ENCODE measurements at regions not wholly inside any gene's neighbourhood (a gene's known extent, or its start where the extent isn't known, plus 50 kb on each side); places are given as distances from the start of the nearest gene placed in this dataset.

GRCh38 chr22:48263791-48264351 lies 1501.4 kb downstream of the TBC1D22A start:
- intact Hi-C loops (cut with DNase I) = no loop called here
- no peak for DNase-seq
- ATAC-seq (ENCODE audit: poor library complexity) = no peak

DNA sequence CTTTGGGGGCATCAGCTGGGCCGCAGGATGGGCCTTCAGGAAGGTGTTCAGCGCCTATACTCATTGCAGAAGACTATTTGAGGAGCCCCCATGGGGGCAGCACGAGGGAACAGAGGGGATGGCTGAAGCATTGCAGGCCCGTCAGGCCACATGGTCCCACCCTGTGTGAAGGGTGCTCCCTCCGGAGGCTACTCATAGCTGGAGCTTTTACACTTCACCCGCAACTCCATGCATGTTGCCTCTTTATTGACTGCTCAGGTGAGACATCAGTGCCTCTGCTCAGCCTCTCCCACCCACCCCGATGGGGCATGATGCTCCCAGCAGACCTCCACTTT lies 1500.9 kb downstream of the TBC1D22A start:
- ATAC-seq (ENCODE audit: poor library complexity) (no peak), DNase-seq (no peak)
- intact Hi-C loops (cut with DNase I) = no loop called here

DNA sequence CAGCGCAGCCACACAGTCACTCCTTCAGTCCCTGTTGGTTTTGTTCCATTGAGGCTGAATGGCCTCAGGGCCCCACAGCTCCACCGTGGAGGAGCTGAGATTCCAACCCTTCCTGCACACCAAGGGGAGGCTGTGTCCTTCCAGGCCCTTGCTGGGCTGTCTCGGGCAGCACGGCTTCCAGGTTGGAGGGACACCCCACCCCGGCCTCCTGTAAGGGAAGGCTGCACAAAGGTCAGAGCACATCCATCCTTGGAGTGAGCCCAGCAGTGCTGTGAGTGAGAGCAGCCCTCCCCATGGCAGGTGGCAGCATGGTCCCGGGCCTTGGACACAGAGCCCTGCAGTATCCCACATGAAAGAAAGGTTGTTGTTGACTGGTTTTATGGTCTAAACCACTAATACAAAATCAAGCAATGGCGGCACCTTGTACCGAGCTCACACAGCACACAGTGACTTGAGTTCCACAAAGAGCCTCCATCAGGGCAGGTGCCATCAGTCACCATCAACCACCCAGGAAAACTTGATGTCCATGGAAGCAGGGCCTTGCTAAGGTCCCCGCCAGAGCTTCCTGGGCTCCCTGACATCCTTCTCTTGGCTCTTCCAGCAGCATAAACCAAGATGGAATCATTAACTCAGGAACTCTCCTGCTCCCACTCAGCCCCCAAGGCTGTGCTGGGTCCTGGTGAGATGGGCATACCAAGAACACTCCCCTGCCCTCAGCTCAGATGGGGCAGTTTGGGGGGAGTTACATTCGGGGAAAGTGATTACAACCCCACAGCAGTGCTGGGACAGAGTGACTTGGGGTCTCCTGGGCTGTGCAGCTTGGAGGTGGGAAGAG lies 1500.4 kb downstream of the TBC1D22A start:
- intact Hi-C loops (cut with DNase I) = no loop called here
- ATAC-seq (ENCODE audit: poor library complexity) (no peak), DNase-seq (no peak)

DNA sequence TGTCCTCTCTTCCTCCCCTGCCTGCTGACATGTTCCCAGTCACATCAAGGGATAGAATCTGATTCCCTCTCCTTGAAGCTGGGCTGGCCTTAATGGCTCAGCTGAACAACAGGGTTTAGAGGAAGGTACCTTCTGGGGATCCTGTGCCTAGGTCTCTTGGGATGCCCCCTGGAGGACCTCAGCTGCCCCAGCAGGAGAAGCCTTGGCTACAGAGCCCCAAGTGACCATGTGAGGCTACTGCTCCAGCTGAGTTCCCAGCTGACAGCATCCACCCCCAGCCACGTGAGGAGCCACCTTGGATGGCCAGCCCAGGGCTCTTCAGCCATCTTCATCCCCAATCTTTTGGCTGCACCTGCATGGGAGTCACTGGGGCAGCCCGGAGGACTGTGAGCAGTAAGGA lies 1499.3 kb downstream of the TBC1D22A start:
- DNase-seq (no peak), ATAC-seq (ENCODE audit: poor library complexity) (no peak)
- intact Hi-C loops (cut with DNase I) = no loop called here

GRCh38 chr22:48261048-48261621 lies 1498.7 kb downstream of the TBC1D22A start:
- intact Hi-C loops (cut with DNase I) = no loop called here
- DNase-seq = no peak
- ATAC-seq (ENCODE audit: poor library complexity) = no peak

DNA sequence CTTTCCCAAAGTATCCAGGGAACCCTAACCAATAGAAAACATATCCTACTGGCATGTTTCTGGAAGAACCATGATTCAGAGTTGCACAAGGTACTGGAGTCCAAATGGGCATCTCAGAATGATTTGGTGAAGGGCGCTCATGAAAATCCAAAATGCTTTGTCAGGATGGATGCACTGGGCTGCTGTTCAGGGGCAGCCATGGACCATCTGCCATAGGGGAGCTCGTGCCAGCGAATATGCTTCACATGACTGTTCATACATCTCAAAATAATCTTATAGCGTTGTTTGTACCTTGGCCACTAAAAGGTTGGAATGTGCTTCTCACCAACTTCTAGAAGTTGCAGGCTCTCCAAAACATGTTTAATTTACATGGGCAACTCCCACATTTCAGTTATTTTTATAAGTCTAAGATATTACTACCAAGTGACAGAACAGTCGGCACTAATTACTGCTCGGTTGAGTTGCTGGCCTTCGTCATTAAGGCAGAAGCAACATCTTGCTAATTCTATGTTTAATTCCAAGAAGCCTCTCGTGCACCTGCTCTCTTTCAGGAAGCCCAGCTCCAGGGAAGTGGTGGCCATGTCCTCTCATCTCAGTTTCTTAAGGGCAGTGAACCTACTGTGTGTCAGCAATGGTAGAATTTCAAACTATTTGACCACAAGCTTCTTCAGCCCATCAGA lies 1497.7 kb downstream of the TBC1D22A start:
- intact Hi-C loops (cut with DNase I) = no loop called here
- ATAC-seq (ENCODE audit: poor library complexity) (no peak), DNase-seq (no peak)

DNA sequence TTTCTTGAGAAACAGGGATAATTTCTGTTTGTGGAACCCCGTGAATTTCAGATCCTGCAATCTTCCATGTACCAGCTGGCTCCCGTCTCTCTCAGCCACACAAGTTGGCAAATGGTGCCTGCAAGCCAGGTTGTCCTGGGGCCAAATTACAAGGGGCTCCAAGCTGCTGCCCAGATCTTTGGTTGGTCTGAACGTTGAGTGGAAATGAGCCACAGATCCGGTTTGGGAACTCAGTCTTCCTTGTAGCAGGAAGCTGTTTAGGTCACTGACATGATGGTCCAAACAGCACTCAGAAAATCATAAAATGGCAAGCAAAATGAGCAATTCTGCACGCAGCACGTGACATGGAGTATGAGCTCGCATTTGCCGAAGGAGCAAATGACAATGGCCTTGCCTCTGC lies 1496.4 kb downstream of the TBC1D22A start:
- DNase-seq (no peak), ATAC-seq (ENCODE audit: poor library complexity) (no peak)
- intact Hi-C loops (cut with DNase I) = no loop called here

DNA sequence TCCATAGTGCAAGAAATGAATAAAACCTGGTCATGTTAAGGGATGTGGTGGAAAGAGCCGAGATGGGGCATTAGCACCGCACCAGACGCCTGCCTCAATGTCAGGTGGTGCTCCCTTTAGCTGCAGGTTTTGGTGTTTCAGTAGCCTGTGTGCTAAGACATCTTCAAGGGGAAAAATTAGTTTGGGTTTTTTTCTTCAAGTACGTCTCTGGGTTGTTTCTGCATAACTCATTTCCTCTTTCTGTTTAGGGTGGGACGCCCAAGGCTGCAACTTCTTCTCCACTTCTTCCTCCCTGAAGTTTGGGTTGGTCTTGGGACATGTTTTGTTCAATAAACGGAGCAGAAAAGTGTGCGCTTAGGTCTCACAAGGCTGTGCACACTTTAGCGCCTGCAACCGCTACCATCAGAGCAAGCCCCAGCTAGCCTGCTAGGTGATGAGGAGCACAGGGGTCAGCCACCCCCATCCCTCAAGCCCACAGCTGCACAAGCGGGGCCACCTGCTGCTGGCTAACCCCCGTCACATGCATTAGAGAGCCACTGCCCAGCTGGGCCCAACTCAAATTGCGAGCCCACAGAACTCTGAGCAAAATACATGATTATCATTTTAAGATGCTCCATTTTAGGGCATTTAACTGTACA lies 1495.7 kb downstream of the TBC1D22A start:
- ATAC-seq (ENCODE audit: poor library complexity) = no peak
- intact Hi-C loops (cut with DNase I) = no loop called here
- no peak for DNase-seq

DNA sequence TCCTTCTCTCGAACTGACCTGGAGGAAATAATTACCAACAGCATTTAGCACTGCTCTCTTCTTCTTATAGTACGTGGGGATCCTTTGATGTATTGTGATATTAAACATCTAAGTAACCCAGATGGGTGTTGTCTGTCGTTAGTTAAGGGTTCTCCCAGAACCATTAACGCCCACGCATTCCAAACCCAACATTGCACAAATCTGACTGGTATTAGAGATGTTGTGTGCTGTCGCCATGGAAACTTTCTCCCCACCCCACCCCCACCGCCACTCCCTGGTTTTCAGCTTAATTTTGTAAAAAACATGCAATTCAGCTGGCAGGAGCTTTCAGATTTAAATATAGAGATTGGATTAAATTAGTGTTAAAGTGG lies 1495.2 kb downstream of the TBC1D22A start:
- intact Hi-C loops (cut with DNase I) = no loop called here
- no peak for DNase-seq
- no peak for ATAC-seq (ENCODE audit: poor library complexity)

DNA sequence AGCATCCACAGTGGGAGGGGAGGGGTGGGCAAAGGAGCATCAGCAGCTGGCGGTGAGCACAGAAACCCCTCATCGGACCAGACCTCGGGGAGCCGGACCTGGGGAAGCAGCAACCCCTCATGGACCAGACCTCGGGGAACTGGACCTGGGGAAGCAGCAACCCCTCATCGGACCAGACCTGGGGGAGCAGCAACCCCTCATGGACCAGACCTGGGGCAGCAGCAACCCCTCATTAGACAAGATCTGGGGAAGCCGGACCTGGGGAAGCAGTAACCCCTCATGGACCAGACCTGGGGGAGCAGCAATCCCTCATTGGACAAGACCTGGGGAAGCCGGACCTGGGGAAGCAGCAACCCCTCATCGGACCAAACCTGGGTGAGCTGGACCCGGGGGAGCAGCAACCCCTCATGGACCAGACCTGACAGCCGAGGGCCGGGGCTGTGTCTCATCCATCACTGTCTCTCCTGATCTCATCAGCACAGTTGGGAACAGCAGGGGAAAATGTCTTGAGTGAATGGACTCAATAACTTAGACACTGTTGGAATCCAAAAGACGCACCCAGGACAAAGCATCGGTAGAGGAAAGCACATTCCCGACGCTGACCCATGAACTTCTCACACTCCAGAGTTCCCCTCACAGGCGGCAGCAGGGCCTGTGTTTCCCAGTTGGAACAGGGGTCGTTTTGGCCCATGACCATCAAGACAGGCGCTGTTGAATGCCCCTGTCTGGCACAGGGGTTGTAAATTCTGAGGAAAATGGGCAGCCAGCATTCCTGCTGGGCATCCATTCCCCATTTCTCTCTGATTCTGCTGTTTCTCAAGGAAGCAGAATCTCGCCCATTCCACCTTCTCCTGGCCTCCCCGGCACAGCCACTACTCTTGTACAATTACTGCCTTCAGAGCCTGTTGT lies 1494.6 kb downstream of the TBC1D22A start:
- DNase-seq (no peak), ATAC-seq (ENCODE audit: poor library complexity) (no peak)
- intact Hi-C loops (cut with DNase I) = no loop called here

DNA sequence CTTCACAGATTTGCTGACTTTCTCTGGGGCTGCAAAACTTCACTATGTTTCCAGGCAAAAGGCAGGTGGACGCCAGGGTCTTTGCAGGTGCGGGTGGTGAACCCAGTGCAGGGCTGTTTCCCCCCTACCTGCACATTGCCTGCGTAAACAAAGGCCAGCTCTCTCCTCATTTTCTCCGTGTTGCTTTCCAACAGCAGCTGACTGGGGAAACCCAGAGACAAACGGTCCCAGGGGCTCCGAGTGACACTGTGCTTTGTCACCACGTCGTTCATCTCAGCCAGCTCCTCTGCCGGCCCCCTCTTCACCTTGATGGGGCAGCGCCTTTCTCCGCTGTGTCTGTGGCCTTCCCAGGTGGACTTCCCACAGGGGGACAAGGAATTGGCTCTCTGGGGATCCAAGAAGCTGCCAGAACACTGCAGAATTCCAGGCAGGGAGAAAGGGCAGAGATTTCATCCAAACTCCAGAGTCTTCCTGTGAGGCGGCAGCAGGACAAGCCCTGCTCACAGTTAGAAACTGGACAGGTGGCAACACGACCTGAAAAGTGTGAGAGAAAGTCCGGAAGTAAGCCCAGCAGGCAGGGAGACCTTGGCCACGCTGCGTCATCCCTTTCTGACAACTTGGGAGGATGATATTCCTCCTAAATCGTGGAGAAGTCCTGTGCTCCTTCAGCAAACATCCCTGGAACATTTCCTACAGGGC lies 1493.7 kb downstream of the TBC1D22A start:
- DNase-seq (no peak), ATAC-seq (ENCODE audit: poor library complexity) (no peak)
- intact Hi-C loops (cut with DNase I) = no loop called here

DNA sequence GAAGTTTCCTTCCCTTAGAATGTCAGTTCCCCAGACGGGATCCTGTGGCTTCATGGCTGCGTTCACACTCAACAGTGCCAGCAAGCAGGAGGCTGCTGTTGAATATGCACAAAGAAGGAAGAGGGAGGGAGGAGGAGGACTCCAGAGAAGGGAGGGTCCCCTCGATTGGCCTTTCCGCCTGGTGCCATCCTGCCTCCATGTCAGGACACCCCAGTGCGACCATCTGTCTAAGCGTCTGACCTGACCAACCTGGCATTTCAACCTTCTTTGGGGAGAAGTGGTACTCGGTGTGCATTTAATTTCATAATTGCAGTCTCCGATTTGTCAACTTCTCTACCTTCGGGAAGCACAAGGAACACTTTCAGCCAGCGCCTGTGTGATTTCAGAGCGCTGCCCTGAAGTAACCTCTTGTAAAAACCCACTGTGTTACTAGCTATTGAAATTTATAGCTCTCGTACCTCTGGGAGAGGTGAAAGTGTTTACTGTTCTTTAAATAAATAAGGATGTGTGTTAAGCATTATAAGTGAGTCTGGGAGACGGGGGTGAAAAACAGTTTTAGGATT lies 1491.9 kb downstream of the TBC1D22A start:
- intact Hi-C loops (cut with DNase I) = no loop called here
- DNase-seq (no peak), ATAC-seq (ENCODE audit: poor library complexity) (no peak)

DNA sequence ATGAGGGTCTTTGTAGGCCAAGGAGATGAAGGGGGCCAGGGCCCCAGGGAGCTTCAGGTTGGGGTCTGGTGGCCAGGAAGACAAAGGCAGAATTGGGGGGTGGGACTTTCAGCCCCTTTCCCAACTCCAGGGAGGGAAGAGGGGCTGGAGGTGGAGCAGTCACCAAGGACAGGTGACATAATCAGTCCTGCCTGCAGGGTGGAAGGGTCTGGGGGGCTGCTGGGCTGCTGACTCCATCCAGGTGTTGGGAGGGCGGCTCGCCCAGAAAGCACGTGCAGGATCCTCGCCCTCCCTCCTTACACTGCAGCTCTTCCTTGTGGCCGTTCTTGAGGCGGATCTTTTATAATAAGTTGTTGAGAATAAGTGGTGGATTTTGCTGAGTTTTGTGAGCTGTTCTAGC lies 1491.1 kb downstream of the TBC1D22A start:
- DNase-seq (no peak), ATAC-seq (ENCODE audit: poor library complexity) (no peak)
- intact Hi-C loops (cut with DNase I) = no loop called here

- DNase-seq (no peak), ATAC-seq (ENCODE audit: poor library complexity) (no peak)
- intact Hi-C loops (cut with DNase I) = no loop called here
Measured at GRCh38 chr22:48253136-48253535, 1490.7 kb downstream of the TBC1D22A start.

DNA sequence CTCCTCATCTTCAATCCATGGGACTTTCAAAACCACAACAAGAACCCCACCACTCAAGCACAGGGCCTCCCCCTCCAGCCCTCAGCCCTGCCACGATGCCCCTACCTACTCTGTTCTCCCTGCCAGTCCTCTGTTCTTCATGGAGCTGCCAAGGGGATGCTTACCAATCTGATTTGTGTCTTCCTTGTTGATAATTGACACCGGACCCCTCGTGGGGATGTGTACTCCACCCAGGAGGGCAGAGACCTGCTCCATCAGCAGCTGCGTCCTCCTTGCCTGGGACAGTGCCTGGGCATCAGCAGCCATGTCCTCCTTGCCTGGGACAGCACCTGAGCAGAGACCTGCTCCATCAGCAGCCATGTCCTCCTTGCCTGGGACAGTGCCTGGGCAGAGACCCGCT lies 1489.2 kb downstream of the TBC1D22A start:
- ATAC-seq (ENCODE audit: poor library complexity) (no peak), DNase-seq (no peak)
- intact Hi-C loops (cut with DNase I) = no loop called here

GRCh38 chr22:48250937-48251530 lies 1488.6 kb downstream of the TBC1D22A start:
- ATAC-seq (ENCODE audit: poor library complexity) (no peak), DNase-seq (no peak)
- intact Hi-C loops (cut with DNase I) = no loop called here

- ATAC-seq (ENCODE audit: poor library complexity) (no peak), DNase-seq (no peak)
- intact Hi-C loops (cut with DNase I) = no loop called here
Measured at GRCh38 chr22:48250286-48250895, 1487.9 kb downstream of the TBC1D22A start.
